NCI-H748 treated with DMSO at 0.1 percent for 48 hours (cell line): ENCODE measurements at regions not wholly inside any gene's neighbourhood (a gene's known extent, or its start where the extent isn't known, plus 50 kb on each side); places are given as distances from the start of the nearest gene placed in this dataset.

Experiments used
- DNase-seq: peaks from one replicate; lab custom pipeline; 2025; lab: John Stamatoyannopoulos, UW

DNA sequence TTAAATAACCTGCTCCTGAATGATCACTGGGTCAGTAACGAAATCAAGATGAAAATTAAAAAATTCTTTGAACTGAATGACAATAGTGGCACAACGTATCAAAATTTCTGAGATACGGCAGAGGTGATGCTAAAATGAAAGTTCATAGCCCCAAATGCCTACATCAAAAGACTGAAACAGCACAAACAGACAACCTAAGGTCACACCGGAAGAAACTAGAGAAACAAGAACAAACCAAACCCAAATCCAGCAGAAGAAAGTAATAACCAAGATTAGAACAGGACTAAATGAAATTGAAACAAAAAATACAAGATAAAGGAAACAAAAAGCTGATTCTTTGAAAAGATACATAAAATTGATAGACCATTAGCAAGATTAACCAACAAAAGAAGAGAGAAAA, 324.1 kb downstream of the RBM26 start:
- no peak for DNase-seq

DNA sequence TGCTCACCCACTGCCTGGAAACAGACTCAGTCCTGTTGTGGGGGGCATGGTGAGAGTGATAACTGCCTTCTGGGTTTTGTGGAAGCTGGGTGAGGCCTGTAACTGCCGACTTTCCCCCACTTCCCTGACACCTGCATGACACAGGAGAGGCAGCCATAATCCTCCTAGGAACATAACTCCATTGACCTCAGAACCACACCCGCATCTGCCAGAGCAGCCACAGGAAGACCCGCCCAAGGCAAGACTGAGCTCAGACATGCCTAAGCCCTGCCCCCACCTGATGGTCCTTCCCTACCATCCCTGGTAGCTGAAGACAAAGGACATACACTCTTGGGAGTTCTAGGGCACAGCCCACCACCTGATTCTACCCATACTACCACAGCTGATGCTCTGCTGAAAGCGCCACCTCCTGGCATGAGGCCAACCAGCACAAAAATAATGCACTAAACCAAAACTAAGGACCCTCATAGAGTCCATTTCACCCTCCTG, 326.7 kb downstream of the RBM26 start:
- DNase-seq = no peak

DNA sequence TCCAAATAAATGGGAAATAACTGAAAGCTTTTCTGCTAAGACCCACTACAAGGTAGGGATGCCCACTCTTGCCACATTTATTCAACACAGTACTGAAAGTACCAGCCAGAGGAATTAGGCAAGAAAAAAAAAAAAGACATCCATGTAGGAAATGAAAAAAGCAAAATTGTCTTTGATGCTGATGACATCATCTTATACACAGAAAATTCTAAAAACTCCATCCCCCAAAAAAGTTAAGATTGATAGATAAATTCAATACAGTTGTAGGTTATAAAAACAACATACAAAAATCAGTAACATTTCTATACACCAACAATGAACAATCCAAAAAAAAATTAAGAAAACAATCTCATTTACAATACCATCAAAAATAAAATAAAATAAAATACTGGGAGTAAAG, 330.4 kb downstream of the RBM26 start:
- DNase-seq = no peak

DNA sequence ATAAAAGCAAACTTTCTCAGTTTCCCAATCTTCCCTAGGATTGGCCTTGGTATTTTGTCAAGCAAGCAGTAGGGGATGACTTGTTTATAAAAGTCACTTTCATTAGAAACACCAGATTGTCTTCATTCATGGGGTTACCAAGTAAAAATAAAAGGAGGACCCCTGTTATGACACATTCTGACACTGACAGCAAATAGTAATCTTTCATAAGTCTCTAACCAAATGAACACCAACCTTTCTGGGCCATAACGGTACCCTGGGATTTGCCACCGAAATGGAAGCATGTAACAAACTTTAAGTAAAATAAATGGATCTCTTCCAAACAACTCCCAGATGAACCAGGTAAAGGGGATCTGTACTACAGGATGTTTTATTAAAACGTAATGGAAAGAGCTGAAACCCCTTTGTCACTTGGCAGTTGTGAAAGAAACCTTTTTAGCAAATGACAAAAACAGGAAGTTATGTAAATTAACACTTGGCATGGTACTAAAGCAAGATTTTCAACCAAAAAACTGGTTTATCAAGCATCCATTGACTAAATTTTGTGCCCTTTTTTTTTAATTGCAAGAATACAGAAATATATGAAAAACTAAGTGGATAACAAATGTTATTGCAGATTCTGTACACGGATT, 335.6 kb downstream of the RBM26 start:
- DNase-seq = no peak

DNA sequence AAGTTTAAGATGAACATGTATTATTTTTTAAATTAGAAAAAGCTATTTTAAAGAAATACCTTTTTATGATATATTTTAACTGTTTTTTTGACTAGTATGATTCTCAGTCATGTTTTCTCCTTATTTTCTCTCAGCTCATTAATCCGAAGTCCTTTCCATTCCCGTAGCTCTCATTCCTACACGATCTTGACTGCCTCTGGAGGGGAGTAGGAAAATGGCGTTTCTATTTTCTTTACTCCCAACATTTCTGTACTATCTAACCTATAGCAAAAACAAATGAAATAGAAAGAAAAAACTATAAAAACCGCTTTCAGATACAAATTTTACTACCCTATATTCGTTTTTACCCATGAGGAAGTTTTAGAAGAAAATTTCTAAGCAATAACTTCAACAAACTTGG, 343.8 kb downstream of the RBM26 start:
- no peak for DNase-seq

DNA sequence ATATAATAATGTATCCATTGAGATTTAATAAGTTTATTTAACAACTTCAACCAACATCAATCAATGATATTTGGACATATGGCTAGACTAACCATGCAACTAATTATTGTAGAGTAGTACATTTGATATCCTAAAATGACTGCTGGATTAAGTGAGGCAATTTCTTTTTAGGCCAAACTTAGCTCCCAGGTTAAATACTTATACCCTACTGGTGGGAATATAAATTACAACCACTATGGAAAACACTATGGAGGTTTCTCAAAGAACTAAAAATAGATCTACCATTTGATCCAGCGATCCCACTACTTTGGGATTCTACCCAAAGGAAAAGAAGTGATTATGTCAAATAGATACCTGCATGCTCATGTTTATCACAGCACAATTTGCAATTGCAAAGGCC, 345.8 kb downstream of the RBM26 start:
- no peak for DNase-seq

DNA sequence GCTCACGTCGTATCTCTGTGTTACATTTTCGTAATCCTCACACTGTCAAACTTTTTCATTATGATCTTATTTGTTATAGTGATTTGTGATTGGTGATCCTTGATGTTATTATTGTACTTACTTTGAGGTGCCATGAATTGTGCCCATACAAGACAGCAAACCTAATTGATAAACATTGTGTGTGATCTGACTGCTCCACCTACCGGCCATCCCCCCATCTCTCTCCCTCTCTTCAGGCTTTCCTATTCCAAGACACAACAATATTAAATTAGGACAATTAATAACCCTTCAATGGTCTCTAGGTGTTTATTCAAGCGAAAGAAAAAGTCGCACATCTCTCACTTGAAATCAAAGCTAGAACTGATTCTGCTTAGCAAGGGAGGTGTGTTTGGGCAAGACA, 349.3 kb downstream of the RBM26 start:
- DNase-seq = no peak

DNA sequence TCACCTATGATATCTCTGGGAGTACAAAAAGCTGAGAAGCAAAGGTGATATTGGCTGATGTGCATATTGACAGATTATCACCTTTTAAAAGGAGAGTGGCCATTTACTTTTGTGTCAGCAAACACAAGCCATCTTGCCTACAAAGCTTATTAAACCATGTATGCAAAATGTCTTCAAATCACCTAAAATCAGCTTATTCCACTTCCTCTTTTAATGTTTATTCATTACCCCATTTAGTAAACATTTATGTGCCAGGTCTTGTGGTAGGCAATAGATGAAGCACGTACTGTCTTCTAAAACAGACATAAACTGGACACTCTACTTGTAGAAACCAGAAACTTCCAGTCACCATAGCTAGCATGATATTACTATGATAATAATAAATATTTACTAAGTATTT, 354.6 kb downstream of the RBM26 start:
- no peak for DNase-seq

DNA sequence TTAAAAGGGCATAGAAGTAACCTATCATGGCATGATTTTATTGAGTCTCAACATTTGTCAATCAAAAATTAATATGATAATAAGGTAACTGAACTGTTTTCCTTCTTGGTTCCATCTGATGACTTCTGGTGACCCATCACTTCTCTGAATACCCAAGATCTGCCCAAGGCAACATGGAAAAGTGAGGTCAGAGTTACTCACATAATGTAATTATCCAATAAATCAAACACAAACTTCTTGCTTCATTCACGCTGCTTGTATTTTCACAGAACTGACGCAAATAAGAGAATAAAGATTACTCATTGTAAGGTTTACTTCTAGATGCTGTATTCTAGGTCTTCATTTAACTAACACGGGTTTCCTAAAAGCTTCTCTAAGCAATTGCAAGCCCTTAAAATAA, 361.6 kb downstream of the RBM26 start:
- no peak for DNase-seq

DNA sequence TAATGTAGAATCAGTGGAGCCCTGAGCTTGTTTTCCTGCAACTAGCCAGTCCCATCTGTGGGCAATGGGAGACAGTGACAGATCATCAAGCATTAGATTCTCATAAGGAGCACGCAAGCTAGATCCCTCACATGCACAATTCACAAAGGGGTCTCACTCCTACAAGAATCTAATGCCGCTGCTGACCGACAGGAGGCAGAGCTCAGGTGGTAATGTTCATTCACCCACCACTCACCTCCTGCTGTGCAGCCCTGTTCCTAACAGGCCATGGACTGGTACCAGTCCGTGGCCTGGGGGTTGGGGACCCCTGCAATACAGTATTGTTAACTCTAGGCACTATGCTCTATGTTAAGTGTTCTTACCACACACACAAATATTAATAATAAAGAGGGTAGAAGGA, 362.8 kb downstream of the RBM26 start:
- no peak for DNase-seq

DNA sequence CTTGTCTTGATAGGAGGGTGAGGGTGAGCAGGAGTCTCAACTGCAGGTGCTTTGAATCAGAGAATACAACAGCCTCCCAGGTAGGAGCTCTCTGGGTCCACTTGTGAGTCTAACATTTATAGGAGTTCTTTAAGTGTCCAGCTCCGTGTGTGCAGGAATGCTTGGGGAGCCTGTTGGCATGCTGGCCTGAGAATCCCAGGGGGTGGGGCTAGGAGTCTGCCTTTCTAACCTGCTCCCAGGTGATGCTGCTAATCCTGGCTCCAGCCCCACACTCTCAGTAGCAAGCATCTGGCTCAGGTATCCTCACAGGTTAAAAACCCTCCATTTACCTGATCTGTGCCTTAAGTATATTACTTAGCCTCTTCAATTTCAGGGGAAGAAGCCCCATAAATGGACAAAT, 368.9 kb downstream of the RBM26 start:
- DNase-seq = no peak

DNA sequence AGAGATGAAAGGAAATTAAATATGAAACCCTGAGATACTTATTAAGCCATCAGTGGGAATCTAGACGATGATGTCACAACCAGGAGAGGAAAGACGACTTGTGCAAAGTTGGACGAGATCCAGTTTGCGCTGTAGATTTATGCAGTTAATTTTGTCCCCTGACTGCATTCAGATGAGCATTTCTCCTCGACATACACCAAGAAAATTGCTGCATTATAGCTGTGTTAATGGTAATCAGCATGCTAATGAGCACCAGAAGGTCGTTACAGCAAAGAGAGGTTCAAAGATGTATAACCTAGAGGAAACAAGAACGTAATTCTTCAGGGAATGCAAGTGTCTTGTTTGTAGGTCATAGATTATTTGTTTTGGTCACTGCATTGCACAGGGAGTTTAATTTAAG, 371.7 kb downstream of the RBM26 start:
- no peak for DNase-seq

DNA sequence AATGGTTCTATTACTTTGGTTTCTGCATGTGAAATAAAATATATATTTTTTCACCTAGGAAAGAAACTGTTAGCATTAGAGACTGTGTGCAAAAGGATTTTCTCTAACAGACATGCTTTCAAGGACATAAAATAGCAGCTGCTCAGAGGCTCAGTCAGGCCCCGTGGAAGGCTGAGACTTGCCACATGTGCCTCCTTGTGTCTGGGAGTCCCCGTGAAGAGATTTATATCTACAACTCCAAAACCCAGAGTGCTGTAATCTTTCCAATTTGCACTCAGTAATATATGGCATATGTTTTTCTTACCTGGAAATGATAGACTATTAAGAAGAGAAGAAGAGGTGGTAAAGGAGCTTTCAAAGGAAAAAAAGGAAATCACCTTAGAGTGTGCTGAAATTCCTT, 371.6 kb upstream of the OBI1 start:
- no peak for DNase-seq

DNA sequence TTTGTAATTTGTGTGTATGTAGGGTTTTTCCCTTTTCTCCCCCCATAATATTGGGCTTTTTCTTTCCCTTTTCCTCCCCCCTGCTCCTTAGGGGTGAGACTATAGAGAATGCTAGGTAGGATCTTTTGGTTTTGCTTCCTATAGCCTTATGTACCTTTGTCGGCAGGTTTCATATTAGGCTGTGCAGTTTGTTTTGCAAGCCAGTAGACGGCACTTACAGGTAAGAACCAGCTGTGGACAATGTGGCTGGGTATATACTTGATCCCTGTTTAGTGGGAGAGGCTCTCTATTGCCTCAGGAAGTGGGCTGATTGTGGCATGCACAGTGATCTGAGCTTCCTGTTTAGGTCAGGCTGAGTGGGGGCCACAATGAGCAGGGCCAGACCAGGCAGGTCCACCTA, 359.2 kb upstream of the OBI1 start:
- no peak for DNase-seq

DNA sequence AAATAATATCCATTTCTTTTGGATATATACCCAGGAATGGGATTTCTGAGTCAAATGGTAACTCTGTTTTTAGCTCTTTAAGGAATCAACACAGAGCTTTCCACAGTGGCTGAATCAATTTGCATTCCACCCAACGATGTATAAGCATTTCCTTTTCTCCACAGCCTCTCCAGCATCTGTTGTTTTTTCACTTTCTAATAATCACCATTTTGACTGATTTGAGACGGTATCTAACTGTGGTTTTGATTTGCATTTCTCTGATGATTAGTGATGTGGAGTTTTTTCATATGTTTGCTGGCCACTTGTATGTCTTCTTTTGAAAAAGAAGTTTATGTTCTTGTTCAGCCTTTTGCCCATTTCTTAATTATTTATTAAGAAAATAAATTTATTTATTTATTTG, 352.2 kb upstream of the OBI1 start:
- no peak for DNase-seq

DNA sequence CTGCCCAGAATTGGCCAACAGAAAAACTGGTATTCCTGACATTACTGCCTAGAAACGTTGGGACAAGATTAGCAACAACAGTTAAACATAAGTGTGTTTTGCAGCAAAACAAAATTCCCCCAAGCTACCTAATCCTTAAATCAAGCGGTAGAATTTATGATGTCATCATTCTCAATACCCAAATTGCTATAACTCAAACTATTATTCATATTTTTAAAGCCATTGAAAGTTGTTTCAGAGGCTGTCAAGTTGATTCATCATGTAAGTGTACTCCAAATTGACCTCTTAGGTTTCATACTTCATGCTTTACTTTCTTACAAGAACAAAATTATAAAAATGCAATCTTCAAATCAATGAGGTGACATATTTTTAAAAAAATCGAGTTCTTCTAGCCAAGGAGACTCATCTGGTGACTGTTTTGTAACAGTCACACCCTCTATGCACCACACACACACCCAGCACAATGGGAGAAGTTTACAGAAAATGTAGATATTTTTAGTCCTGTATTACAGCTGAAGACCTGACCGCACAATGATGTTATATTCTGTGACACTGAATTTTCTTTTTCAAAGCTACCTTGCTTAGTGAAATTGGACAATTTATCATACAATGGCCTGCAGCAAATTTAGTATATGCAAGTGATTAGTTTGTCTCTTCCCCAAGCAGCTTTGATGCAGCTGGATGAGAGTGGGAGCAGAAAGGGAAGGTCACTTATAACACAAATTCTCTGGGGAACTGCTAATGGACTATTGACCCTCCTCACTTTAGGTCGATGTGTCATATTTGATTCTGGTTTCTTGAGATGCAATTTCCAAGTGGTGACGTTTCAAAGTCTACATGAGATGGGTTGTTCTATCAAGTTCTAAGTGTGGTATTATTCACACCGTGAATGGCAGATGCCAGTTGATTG, 345.3 kb upstream of the OBI1 start:
- DNase-seq = no peak

DNA sequence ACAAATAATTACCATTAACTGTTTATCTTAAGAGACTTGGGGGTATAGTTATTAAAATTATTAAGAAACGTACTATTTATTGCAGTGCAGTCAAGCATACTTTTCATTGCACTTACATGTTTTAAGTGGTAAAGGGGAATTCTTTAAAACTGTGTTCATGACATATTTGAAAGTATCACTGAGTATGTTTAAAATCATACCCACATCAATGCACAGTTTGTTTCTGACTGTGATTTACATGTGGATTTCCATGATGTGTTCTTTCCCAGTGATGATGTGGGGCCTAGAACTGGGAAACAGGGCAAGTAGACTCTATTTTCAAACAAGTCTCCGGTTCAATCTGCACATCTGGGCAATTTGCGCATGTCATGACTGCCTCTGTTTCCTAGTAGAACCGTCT, 340.5 kb upstream of the OBI1 start:
- no peak for DNase-seq

DNA sequence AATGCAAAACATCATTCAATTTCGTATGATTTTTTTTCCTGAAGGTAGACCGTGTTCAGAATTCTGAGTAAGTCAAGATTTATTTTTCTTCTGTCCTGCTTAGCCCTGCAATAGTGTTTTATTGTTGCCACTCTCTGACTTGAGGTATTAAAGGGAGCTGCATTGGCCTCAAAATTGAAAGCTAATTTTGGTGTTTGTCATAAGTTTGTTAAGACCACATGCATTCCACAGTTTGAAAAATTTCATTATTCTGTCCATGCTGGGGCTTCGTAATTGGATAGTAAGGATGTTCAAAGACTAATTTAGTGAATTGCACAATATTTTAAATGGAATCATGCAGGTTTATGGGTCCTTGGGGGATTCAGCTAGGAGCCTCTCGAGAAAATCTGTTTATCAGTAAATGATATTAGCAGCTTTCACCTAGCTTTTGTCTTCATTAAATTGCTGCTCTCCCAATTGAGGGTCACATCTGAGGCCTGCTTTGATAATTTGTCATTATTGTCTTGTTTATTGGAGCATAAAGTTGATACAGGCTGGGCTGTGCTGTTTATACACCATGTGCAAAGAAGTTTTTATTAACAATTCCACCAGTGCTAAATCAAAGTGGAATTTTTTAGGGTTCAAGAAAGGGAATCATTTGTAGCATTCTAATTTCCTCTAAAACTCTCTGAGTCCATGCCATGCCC, 339.8 kb upstream of the OBI1 start:
- DNase-seq = no peak

DNA sequence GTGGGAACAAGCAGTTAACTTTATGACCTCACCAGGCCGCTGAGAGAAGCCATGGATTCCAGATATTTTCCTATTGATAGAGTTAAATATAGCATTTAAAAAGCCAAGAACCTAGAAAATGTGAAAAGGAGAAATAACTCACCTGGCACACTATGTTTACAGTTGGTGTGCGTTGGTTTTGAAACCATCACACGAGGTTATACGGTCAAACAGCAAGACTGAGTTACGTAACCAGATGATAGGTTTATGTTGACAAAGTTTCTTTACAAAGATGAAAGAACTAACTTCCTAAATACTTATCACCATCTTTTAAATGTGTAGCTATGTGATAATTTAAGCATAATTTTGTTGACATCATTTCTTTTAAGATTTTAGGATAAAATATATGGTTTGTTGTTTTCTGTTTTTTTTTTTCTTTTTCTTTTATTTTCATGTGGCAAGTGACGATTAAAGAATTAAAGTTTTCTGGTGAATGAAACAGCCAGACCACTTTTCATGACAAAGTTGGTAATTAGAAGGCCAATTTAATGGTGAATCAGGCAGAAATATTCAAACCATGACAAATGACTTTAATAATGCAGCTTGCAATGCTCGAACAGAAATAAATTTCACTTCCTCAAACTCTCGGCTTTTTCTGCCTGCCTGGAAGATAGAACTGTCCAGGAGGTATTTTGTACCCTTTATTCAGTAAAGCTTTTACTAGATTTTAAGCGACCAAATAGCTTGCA, 339.1 kb upstream of the OBI1 start:
- DNase-seq = no peak

DNA sequence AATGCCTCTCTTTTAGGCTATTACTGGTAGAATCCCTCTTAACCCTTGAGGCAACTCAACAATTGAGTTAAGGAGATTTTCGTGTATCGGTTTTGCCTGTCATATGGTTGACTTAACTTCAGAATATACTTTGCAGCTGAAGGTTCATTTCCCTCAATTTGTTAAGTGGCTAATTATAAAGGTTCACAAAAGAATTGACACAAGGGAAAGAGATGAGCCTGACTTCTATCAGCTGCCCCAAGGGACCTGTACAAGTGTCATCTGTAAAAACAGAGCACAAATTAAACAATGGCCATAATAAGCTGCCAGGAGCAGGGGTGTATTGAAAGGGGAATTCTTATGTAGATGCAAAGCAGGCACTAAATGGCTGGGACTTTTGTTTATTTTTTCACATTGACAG, 334.8 kb upstream of the OBI1 start:
- DNase-seq = peak; percentile 92

DNA sequence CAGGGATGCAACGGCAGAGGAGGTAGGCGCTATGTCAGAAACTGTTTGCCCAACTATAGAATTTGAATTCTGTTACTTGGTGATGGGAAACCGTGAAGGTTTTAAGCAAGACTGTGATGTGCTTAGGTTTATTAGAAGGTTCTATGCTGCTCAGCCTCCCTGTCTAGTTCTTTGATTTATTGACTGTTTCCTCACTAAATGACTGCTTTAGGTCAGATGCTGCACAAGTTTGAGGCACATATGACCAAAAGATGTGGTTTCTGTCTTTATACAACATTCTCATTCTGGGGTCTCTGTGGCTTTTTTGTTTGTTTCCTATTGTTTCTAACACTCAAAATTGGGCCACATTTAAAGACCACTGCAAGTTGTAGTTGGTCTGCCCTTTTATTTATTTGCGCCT, 323.0 kb upstream of the OBI1 start:
- no peak for DNase-seq

DNA sequence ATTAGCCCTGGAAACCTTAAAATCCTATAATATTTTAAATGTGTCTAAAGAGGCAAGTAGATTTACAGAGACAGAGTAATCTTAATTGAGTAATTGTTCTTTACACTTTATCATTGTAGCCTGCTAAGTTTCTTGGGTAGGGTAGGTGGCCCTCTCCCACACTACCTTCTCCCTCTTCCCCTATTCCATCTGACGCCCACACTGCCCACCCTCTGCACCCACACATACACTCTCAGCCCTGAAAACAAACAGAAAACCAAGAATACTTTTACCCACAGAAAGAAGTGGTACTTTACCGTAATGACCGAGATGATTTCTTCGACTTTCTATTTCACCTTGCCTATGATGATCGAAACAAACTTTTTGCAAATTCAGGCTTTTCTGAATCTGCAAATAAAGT, 320.4 kb upstream of the OBI1 start:
- no peak for DNase-seq
